Neuronal stem cell (in vitro differentiated cells): ENCODE measurements at regions not wholly inside any gene's neighbourhood (a gene's known extent, or its start where the extent isn't known, plus 50 kb on each side); places are given as distances from the start of the nearest gene placed in this dataset.

ENCODE experiments used
- DNase-seq: peaks from one replicate; pipeline ENCODE4 v3.0.0-alpha.2; 2013; ENCODE audit warnings: low spot score
- H2AFZ ChIP-seq: one replicate; pipeline ENCODE4 v1.6.1; 2013; ENCODE audit warnings: mild to moderate bottlenecking, low read length, inconsistent platforms
- H2AK5ac ChIP-seq: 2 replicates; pipeline ENCODE4 v1.6.1; 2013; ENCODE audit warnings: low read depth, mild to moderate bottlenecking, inconsistent platforms, low read length, moderate library complexity, mixed read lengths
- H2BK120ac ChIP-seq: 2 replicates; pipeline ENCODE4 v1.6.1; 2013; ENCODE audit warnings: low read depth, mild to moderate bottlenecking, inconsistent platforms, low read length, moderate library complexity, mixed read lengths
- H2BK12ac ChIP-seq: one replicate; pipeline ENCODE4 v1.6.1; 2013; ENCODE audit warnings: low read length, inconsistent platforms
- H2BK15ac ChIP-seq: 2 replicates; pipeline ENCODE4 v1.6.1; 2013; ENCODE audit warnings: mild to moderate bottlenecking, low read length, inconsistent platforms, mixed read lengths
- H2BK5ac ChIP-seq: one replicate; pipeline ENCODE4 v1.6.1; 2013; ENCODE audit warnings: inconsistent platforms, mild to moderate bottlenecking, low read length, moderate library complexity
- H3K14ac ChIP-seq: one replicate; pipeline ENCODE4 v1.6.1; 2013; ENCODE audit warnings: low read length, inconsistent platforms
- H3K18ac ChIP-seq: 2 replicates; pipeline ENCODE4 v1.6.1; 2013; ENCODE audit warnings: low read length, inconsistent platforms
- H3K23ac ChIP-seq: 2 replicates; pipeline ENCODE4 v1.6.1; 2013; ENCODE audit warnings: low read depth, mild to moderate bottlenecking, mixed read lengths, low read length, inconsistent platforms; ENCODE audit not compliant: poor library complexity
- H3K27ac ChIP-seq: replicated peaks from 3 replicates; pipeline ENCODE4 v1.5.1; 2013; ENCODE audit warnings: low read length, inconsistent platforms
- H3K27me3 ChIP-seq, 3 experiments: 2 replicates each; pipeline ENCODE4 v1.6.1; 2013; ENCODE audit warnings: low read length in 3 of 3, mild to moderate bottlenecking in 2 of 3, inconsistent platforms in 1 of 3, low read depth in 1 of 3, mixed read lengths in 1 of 3, moderate library complexity in 1 of 3; ENCODE audit not compliant: control insufficient read depth in 3 of 3, insufficient read depth in 3 of 3
- H3K36me3 ChIP-seq, 2 donors: replicated peaks in 1 of 2; 2 replicates each; pipeline ENCODE4 v1.6.1; 2013; ENCODE audit warnings: low read length in 2 of 2; ENCODE audit not compliant: control insufficient read depth in 2 of 2, insufficient read depth in 2 of 2
- H3K4ac ChIP-seq: 2 replicates; pipeline ENCODE4 v1.6.1; 2013; ENCODE audit warnings: inconsistent platforms, mild to moderate bottlenecking, low read length, moderate library complexity
- H3K4me1 ChIP-seq, 2 donors: 1 replicate in 1 of 2; 2 replicates in 1 of 2; pipeline ENCODE4 v1.6.1; 2013; ENCODE audit warnings: low read length in 2 of 2, low read depth in 1 of 2; ENCODE audit not compliant: control insufficient read depth in 2 of 2, insufficient read depth in 1 of 2
- H3K4me2 ChIP-seq: one replicate; pipeline ENCODE4 v1.6.1; 2013; ENCODE audit warnings: mild to moderate bottlenecking, low read length, inconsistent platforms; ENCODE audit not compliant: insufficient read depth, poor library complexity, severe bottlenecking
- H3K4me3 ChIP-seq, 2 donors: 2 replicates each; pipeline ENCODE4 v1.5.1; 2013; ENCODE audit warnings: low read length in 2 of 2, mild to moderate bottlenecking in 2 of 2, inconsistent platforms in 1 of 2, moderate library complexity in 1 of 2
- H3K79me1 ChIP-seq: one replicate; pipeline ENCODE4 v1.6.1; 2013; ENCODE audit warnings: low read depth, mild to moderate bottlenecking, inconsistent platforms, low read length, moderate library complexity
- H3K9ac ChIP-seq: one replicate; pipeline ENCODE4 v1.6.1; 2013; ENCODE audit warnings: mild to moderate bottlenecking, low read depth, low read length, inconsistent platforms; ENCODE audit not compliant: poor library complexity
- H3K9me3 ChIP-seq, 2 donors: replicated peaks in 1 of 2; 2 replicates each; pipeline versions ENCODE3 to v1.6.1; 2013; ENCODE audit warnings: low read length in 2 of 2, mild to moderate bottlenecking in 2 of 2, inconsistent platforms in 1 of 2, low read depth in 1 of 2, mixed read lengths in 1 of 2, moderate library complexity in 1 of 2; ENCODE audit not compliant: control insufficient read depth in 2 of 2, insufficient read depth in 1 of 2
- H4K8ac ChIP-seq: one replicate; pipeline ENCODE4 v1.6.1; 2013; ENCODE audit warnings: low read depth, mild to moderate bottlenecking, inconsistent platforms, low read length, moderate library complexity
- H4K91ac ChIP-seq: one replicate; pipeline ENCODE4 v1.6.1; 2013; ENCODE audit warnings: low read length, low read depth, mild to moderate bottlenecking, inconsistent platforms; ENCODE audit not compliant: poor library complexity
- WGBS, 2 donors: extraction: QIAGEN DNeasy Blood & Tissue Kit; methylation state at CpG; one replicate each; pipeline ENCODE4 v1.1.7; 2013; ENCODE audit warnings: missing lambda C conversion rate in 2 of 2, mixed read lengths in 1 of 2; ENCODE audit not compliant: insufficient read length in 2 of 2, insufficient replicate concordance in 1 of 2; ENCODE audit errors: extremely low coverage in 2 of 2; 5-methylcytosine and 5-hydroxymethylcytosine counted together

DNA sequence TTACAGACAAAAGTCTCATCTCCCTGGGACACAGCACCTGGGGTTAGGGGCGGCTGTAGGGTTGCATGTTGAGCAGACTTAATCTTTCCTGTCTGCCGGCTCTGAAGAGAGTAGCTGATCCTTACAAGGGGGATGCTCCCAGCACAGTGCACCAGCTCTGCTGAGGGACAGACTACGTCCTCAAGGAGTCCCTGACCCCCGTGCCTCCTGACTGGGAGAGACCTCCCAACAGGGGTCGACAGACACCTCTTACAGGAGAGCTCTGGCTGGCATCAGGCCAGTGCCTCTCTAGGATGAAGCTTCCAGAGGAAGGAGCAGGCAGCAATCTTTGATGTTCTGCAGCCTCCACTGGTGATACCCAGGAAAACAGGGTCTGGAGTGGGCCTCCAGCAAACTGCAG is 506.0 kb upstream of the FMR1 start:
- no peak overlapping the region for H3K14ac ChIP-seq
- H3K23ac ChIP-seq: no peak overlapping the region
- WGBS, 2 donors: no CpG with 5 or more reads among the region's 5 CpGs

GRCh38 chrX:147403040-147403439 is 508.7 kb upstream of the FMR1 start:
- DNase-seq: no peak
- H2AK5ac ChIP-seq: no peak overlapping the region
- H3K36me3 ChIP-seq: no peaks in the 10 kb centered on the region
- H2BK12ac ChIP-seq: no peak overlapping the region
- H3K4me1 ChIP-seq: peaks cover 0 to 1% of the 10 kb centered on the region in 2 donors
- no peak overlapping the region for H2AFZ ChIP-seq
- no peak overlapping the region for H2BK5ac ChIP-seq
- no peaks in the 10 kb centered on the region for H3K79me1 ChIP-seq
- no peak overlapping the region for H2BK120ac ChIP-seq
- H4K8ac ChIP-seq: no peak overlapping the region
- no peak overlapping the region for H3K4me3 ChIP-seq
- H3K27me3 ChIP-seq: no peaks in the 10 kb centered on the region
- no peak overlapping the region for H3K4ac ChIP-seq
- no peak overlapping the region for H3K9ac ChIP-seq
- no peak overlapping the region for H4K91ac ChIP-seq
- H3K23ac ChIP-seq: no peak overlapping the region
- no peak overlapping the region for H3K18ac ChIP-seq
- H3K4me2 ChIP-seq: no peak overlapping the region
- H3K14ac ChIP-seq: no peak overlapping the region
- no peak overlapping the region for H2BK15ac ChIP-seq
- H3K27ac ChIP-seq: no peak overlapping the region
- WGBS, 2 donors: no CpG with 5 or more reads among the region's 1 CpG
- H3K9me3 ChIP-seq: no peaks in the 10 kb centered on the region

More for the DNA sequence above, 506.0 kb upstream of the FMR1 start:
- Histone ChIP-seq H3K9ac (no peak overlapping the region), H2BK5ac (no peak overlapping the region), H2BK12ac (no peak overlapping the region), H3K36me3 (no peaks in the 10 kb centered on the region), H3K27me3 (no peaks in the 10 kb centered on the region), H4K91ac (no peak overlapping the region), H3K4ac (no peak overlapping the region), H2BK15ac (no peak overlapping the region), H2AFZ (no peak overlapping the region), H2BK120ac (no peak overlapping the region), H3K79me1 (no peaks in the 10 kb centered on the region), H4K8ac (no peak overlapping the region), H2AK5ac (no peak overlapping the region), H3K4me1 (peaks cover 0 to 1% of the 10 kb centered on the region in 2 donors), H3K4me3 (no peak overlapping the region), H3K9me3 (no peaks in the 10 kb centered on the region), H3K18ac (no peak overlapping the region), H3K4me2 (no peak overlapping the region), H3K27ac (no peak overlapping the region)
- no peak for DNase-seq

DNA sequence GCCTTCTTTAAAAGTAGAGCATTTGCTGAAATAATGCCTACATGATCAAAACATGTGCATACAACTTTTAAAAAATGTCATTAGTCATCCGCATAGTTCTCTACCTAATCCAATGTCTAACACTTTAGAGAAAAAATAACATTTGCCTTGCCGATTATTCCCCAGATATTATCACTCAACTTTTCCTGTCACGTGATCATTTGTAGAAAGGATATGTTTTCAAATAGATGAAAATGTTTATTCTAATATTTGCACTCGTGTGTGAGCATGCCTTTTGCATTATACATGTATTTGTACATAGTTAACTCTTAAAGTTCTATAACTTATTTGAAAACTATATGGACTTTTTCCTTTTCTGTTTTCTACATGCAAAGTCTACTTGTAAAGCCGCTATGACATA is 533.0 kb upstream of the FMR1 start:
- DNase-seq: no peak
- no peak overlapping the region for H3K4me3 ChIP-seq
- no peak overlapping the region for H3K18ac ChIP-seq
- no peak overlapping the region for H3K4ac ChIP-seq
- no peak overlapping the region for H2AK5ac ChIP-seq
- no peak overlapping the region for H2BK5ac ChIP-seq
- H3K79me1 ChIP-seq: no peaks in the 10 kb centered on the region
- H3K23ac ChIP-seq: no peak overlapping the region
- no peaks in the 10 kb centered on the region for H3K27me3 ChIP-seq
- H2BK15ac ChIP-seq: no peak overlapping the region
- no peaks in the 10 kb centered on the region for H3K9me3 ChIP-seq
- WGBS, 2 donors: no CpG with 5 or more reads among the region's 5 CpGs
- no peak overlapping the region for H3K14ac ChIP-seq
- H3K4me1 ChIP-seq: no peaks in the 10 kb centered on the region
- no peak overlapping the region for H2BK120ac ChIP-seq
- H4K8ac ChIP-seq: no peak overlapping the region
- no peak overlapping the region for H2AFZ ChIP-seq
- no peak overlapping the region for H3K4me2 ChIP-seq
- no peaks in the 10 kb centered on the region for H3K36me3 ChIP-seq
- H3K9ac ChIP-seq: no peak overlapping the region
- no peak overlapping the region for H3K27ac ChIP-seq
- H4K91ac ChIP-seq: no peak overlapping the region
- H2BK12ac ChIP-seq: no peak overlapping the region

DNA sequence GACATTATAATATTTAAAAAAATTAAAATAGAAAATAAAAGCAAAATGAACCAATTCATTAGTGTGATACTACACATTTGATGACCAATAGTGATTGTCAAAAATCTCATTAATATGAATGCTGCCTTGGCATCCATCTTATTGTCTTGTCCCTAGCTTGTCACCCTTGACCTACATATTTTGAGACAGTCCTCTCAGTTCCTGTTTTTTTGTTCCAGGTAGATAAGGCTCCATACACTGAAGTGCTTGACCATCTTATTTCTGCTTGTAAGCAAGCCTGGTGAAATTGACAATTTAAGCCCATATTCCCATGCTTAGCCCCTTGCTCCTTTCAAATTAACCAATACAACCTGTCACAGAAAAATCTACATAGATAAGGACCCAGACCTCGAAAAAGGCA is 534.0 kb upstream of the FMR1 start:
- Histone ChIP-seq H3K27ac (no peak overlapping the region), H3K14ac (no peak overlapping the region), H2AK5ac (no peak overlapping the region), H3K9me3 (no peaks in the 10 kb centered on the region), H2BK5ac (no peak overlapping the region), H3K4me2 (no peak overlapping the region), H2BK15ac (no peak overlapping the region), H3K4ac (no peak overlapping the region), H4K91ac (no peak overlapping the region), H3K27me3 (no peaks in the 10 kb centered on the region), H2AFZ (no peak overlapping the region), H4K8ac (no peak overlapping the region), H3K4me1 (no peaks in the 10 kb centered on the region), H2BK120ac (no peak overlapping the region), H2BK12ac (no peak overlapping the region), H3K9ac (no peak overlapping the region), H3K18ac (no peak overlapping the region), H3K23ac (no peak overlapping the region), H3K4me3 (no peak overlapping the region), H3K36me3 (no peaks in the 10 kb centered on the region), H3K79me1 (no peaks in the 10 kb centered on the region)
- DNase-seq: no peak
- WGBS, 2 donors: no CpG with 5 or more reads among the region's 1 CpG
